MM.1S (cell line): ENCODE measurements at regions not wholly inside any gene's neighbourhood (a gene's known extent, or its start where the extent isn't known, plus 50 kb on each side); places are given as distances from the start of the nearest gene placed in this dataset.

Experiments
- CTCF ChIP-seq: fragments of 300-600 bp; sonication (generic); IDR thresholded peaks from 2 replicates; pipeline ENCODE4 v1.5.1; 2016; ENCODE audit warnings: antibody characterized with exemption, low read length, mixed read lengths
- EZH2 ChIP-seq: fragments of 300-600 bp; sonication (generic); optimal IDR thresholded peaks from 2 replicates; pipeline ENCODE3; 2017; ENCODE audit warnings: low read depth, mild to moderate bottlenecking, antibody characterized with exemption, low read length, mixed read lengths

- no peak for TF ChIP-seq CTCF
- TF ChIP-seq EZH2: no peak
These were observed 177.9 kb downstream of the C9orf152 start for GRCh38 chr9:110029956-110030480.
